Smooth muscle cell (in vitro differentiated cells): ENCODE measurements at regions not wholly inside any gene's neighbourhood (a gene's known extent, or its start where the extent isn't known, plus 50 kb on each side); places are given as distances from the start of the nearest gene placed in this dataset.

Experiments
- DNase-seq: peaks from one replicate; lab custom pipeline; 2025; ENCODE audit not compliant: unreplicated experiment; lab: John Stamatoyannopoulos, UW
- H2AFZ ChIP-seq: fragments of 200-600 bp; sonication (generic); 2 replicates; pipeline ENCODE4 v1.6.0; 2016; ENCODE audit warnings: antibody characterized with exemption, low read depth, mild to moderate bottlenecking
- H3F3A ChIP-seq: fragments of 200-600 bp; sonication (generic); 2 replicates; pipeline ENCODE4 v1.6.0; 2017; ENCODE audit warnings: antibody characterized with exemption, low read depth
- H3K27ac ChIP-seq: fragments of 200-600 bp; sonication (generic); 2 replicates; pipeline ENCODE4 v1.5.1; 2016; ENCODE audit warnings: low read depth, mild to moderate bottlenecking
- H3K27me3 ChIP-seq: fragments of 200-600 bp; sonication (generic); 2 replicates; pipeline ENCODE4 v1.6.1; 2016; ENCODE audit warnings: low read depth, mild to moderate bottlenecking
- H3K36me3 ChIP-seq: fragments of 200-600 bp; sonication (generic); 2 replicates; pipeline ENCODE4 v1.5.1; 2016; ENCODE audit warnings: low read depth
- H3K4me1 ChIP-seq: fragments of 200-600 bp; sonication (generic); 2 replicates; pipeline ENCODE4 v1.5.1; 2016; ENCODE audit warnings: low read depth
- H3K4me2 ChIP-seq: fragments of 200-600 bp; sonication (generic); 2 replicates; pipeline ENCODE4 v1.6.0; 2016; ENCODE audit warnings: mild to moderate bottlenecking
- H3K4me3 ChIP-seq: fragments of 200-600 bp; sonication (generic); 2 replicates; pipeline ENCODE4 v1.5.1; 2016; ENCODE audit warnings: mild to moderate bottlenecking
- H3K79me2 ChIP-seq: fragments of 200-600 bp; sonication (generic); 2 replicates; pipeline ENCODE4 v1.6.0; 2016; ENCODE audit warnings: low read depth, mild to moderate bottlenecking
- H3K9ac ChIP-seq: fragments of 200-600 bp; sonication (generic); 2 replicates; pipeline ENCODE4 v1.6.0; 2016; ENCODE audit warnings: low read depth
- H3K9me3 ChIP-seq: fragments of 200-600 bp; sonication (generic); replicated peaks from 2 replicates; pipeline ENCODE4 v1.5.1; 2016; ENCODE audit warnings: low read depth
- H4K20me1 ChIP-seq: fragments of 200-600 bp; sonication (generic); 2 replicates; pipeline ENCODE4 v1.6.0; 2016; ENCODE audit warnings: low read depth
- CTCF ChIP-seq: fragments of 200-600 bp; sonication (generic); IDR thresholded peaks from 2 replicates; pipeline ENCODE4 v1.5.1; 2017; ENCODE audit warnings: borderline replicate concordance, mild to moderate bottlenecking, antibody characterized with exemption; ENCODE audit not compliant: insufficient read depth, poor library complexity, severe bottlenecking
- whole genome bisulfite sequencing: methylation state at CpG from one replicate; pipeline ENCODE4 v1.1.7; 2016; ENCODE audit warnings: low lambda C conversion rate; 5-methylcytosine and 5-hydroxymethylcytosine counted together

- Histone ChIP-seq H3F3A (no peaks in the 10 kb centered on the region), H3K4me3 (no peak overlapping the region), H3K9ac (no peak overlapping the region), H3K4me1 (no peaks in the 10 kb centered on the region), H4K20me1 (no peaks in the 10 kb centered on the region), H3K27me3 (no peaks in the 10 kb centered on the region), H2AFZ (no peak overlapping the region), H3K36me3 (no peaks in the 10 kb centered on the region), H3K9me3 (no peaks in the 10 kb centered on the region), H3K79me2 (no peaks in the 10 kb centered on the region), H3K27ac (peak overlapping the region; percentile 58), H3K4me2 (no peak overlapping the region)
- 93% methylated on average over 2 of the region's 2 CpGs for WGBS
- no peak for TF ChIP-seq CTCF
- DNase-seq: no peak
Observed at GRCh38 chr10:16231176-16231575, 205.6 kb upstream of the PTER start.

GRCh38 chr10:16231734-16232435, 204.9 kb upstream of the PTER start:
- no peaks in the 10 kb centered on the region for H3K4me1 ChIP-seq
- H3K4me2 ChIP-seq: no peak overlapping the region
- H3K9ac ChIP-seq: no peak overlapping the region
- no peak overlapping the region for H3K4me3 ChIP-seq
- no peaks in the 10 kb centered on the region for H3K27me3 ChIP-seq
- H3K79me2 ChIP-seq: no peaks in the 10 kb centered on the region
- no peaks in the 10 kb centered on the region for H4K20me1 ChIP-seq
- H3F3A ChIP-seq: no peaks in the 10 kb centered on the region
- H3K9me3 ChIP-seq: no peaks in the 10 kb centered on the region
- no peak overlapping the region for H2AFZ ChIP-seq
- TF ChIP-seq CTCF: no peak
- WGBS: 92% methylated on average over 11 of the region's 11 CpGs
- no peak overlapping the region for H3K27ac ChIP-seq
- H3K36me3 ChIP-seq: no peaks in the 10 kb centered on the region
- DNase-seq: no peak

GRCh38 chr10:16232441-16232840, 204.4 kb upstream of the PTER start:
- Histone ChIP-seq H3K36me3 (no peaks in the 10 kb centered on the region), H3K27ac (no peak overlapping the region), H3K9ac (no peak overlapping the region), H3K4me3 (no peak overlapping the region), H3K4me2 (no peak overlapping the region), H3K4me1 (no peaks in the 10 kb centered on the region), H3F3A (no peaks in the 10 kb centered on the region), H3K79me2 (no peaks in the 10 kb centered on the region), H2AFZ (no peak overlapping the region), H3K9me3 (no peaks in the 10 kb centered on the region), H3K27me3 (no peaks in the 10 kb centered on the region), H4K20me1 (no peaks in the 10 kb centered on the region)
- 35% methylated on average over 1 of the region's 1 CpG for WGBS
- DNase-seq: no peak
- TF ChIP-seq CTCF: no peak

GRCh38 chr10:16234916-16235315, 201.9 kb upstream of the PTER start:
- no peak for DNase-seq
- no peaks in the 10 kb centered on the region for H4K20me1 ChIP-seq
- TF ChIP-seq CTCF: no peak
- 95% methylated on average over 2 of the region's 2 CpGs for WGBS
- H3K9me3 ChIP-seq: no peaks in the 10 kb centered on the region
- no peak overlapping the region for H3K4me3 ChIP-seq
- no peak overlapping the region for H3K4me2 ChIP-seq
- H3K27me3 ChIP-seq: no peaks in the 10 kb centered on the region
- H3K79me2 ChIP-seq: no peaks in the 10 kb centered on the region
- H3K9ac ChIP-seq: no peak overlapping the region
- no peaks in the 10 kb centered on the region for H3F3A ChIP-seq
- H3K4me1 ChIP-seq: no peaks in the 10 kb centered on the region
- no peak overlapping the region for H3K27ac ChIP-seq
- H2AFZ ChIP-seq: no peak overlapping the region
- H3K36me3 ChIP-seq: no peaks in the 10 kb centered on the region
